Upper lobe of right lung (tissue), 1 donor: ENCODE measurements at regions not wholly inside any gene's neighbourhood (a gene's known extent, or its start where the extent isn't known, plus 50 kb on each side); places are given as distances from the start of the nearest gene placed in this dataset.

Source experiments
- ATAC-seq: fragments of 200-7000 bp; cut with Tn5 transposase; one replicate; pipeline ENCODE4 v1.9.1; 2020; ENCODE audit warnings: mild to moderate bottlenecking, moderate library complexity
- DNase-seq: peaks from one replicate; pipeline ENCODE4 v3.0.0-alpha.2; 2020
- H3K27ac ChIP-seq: fragments of 200-600 bp; one replicate; pipeline ENCODE4 v1.8.0; 2022
- H3K27me3 ChIP-seq: fragments of 200-600 bp; one replicate; pipeline ENCODE4 v1.8.0; 2022; ENCODE audit warnings: mild to moderate bottlenecking
- H3K36me3 ChIP-seq: fragments of 200-600 bp; one replicate; pipeline ENCODE4 v1.8.0; 2022
- H3K4me1 ChIP-seq: fragments of 200-600 bp; one replicate; pipeline ENCODE4 v1.8.0; 2022
- H3K4me3 ChIP-seq: fragments of 200-600 bp; one replicate; pipeline ENCODE4 v1.8.0; 2022; ENCODE audit warnings: mild to moderate bottlenecking
- H3K9me3 ChIP-seq: fragments of 200-600 bp; one replicate; pipeline ENCODE4 v1.8.0; 2022
- CTCF ChIP-seq: fragments of 200-600 bp; IDR thresholded peaks from one replicate; pipeline ENCODE4 v1.8.0; 2022; ENCODE audit warnings: antibody characterized with exemption
- intact Hi-C: fragments of 100-400 bp; cut with DNase I; formaldehyde crosslinking; loops from one replicate; pipeline ENCODE4 v1.11.0; 2022
- donor health status: DM: no; HTN: yes; CAD: no; lungs with severe emphysema.

GRCh38 chr9:99401680-99402504 lies 179.8 kb downstream of the SEC61B start:
- Histone ChIP-seq H3K4me3 (no peak overlapping the region), H3K36me3 (no peaks in the 10 kb centered on the region), H3K4me1 (no peaks in the 10 kb centered on the region), H3K27me3 (no peaks in the 10 kb centered on the region), H3K9me3 (no peaks in the 10 kb centered on the region), H3K27ac (no peak overlapping the region)
- intact Hi-C loops: no loop called here
- no peak for TF ChIP-seq CTCF
- DNase-seq (no peak), ATAC-seq (no peak)

- Histone ChIP-seq H3K36me3 (no peaks in the 10 kb centered on the region), H3K27ac (no peak overlapping the region), H3K27me3 (no peaks in the 10 kb centered on the region), H3K4me1 (no peaks in the 10 kb centered on the region), H3K9me3 (no peaks in the 10 kb centered on the region), H3K4me3 (no peak overlapping the region)
- DNase-seq (no peak), ATAC-seq (no peak)
- TF ChIP-seq CTCF: no peak
- intact Hi-C loops: no loop called here
Observed at GRCh38 chr9:99403371-99403770, 181.3 kb downstream of the SEC61B start.

- Histone ChIP-seq H3K4me3 (no peak overlapping the region), H3K27me3 (no peaks in the 10 kb centered on the region), H3K36me3 (no peaks in the 10 kb centered on the region), H3K4me1 (no peaks in the 10 kb centered on the region), H3K27ac (no peak overlapping the region), H3K9me3 (no peaks in the 10 kb centered on the region)
- TF ChIP-seq CTCF: no peak
- ATAC-seq: peak; percentile 61
- intact Hi-C loops: no loop called here
- DNase-seq: no peak
Observed at GRCh38 chr9:99405359-99405758, 183.3 kb downstream of the SEC61B start.

GRCh38 chr9:99406939-99407338 lies 184.9 kb downstream of the SEC61B start:
- H3K36me3 ChIP-seq: no peaks in the 10 kb centered on the region
- H3K4me3 ChIP-seq: no peak overlapping the region
- ATAC-seq (no peak), DNase-seq (no peak)
- TF ChIP-seq CTCF: no peak
- no peak overlapping the region for H3K27ac ChIP-seq
- intact Hi-C loops: no loop called here
- no peaks in the 10 kb centered on the region for H3K4me1 ChIP-seq
- H3K27me3 ChIP-seq: no peaks in the 10 kb centered on the region
- no peaks in the 10 kb centered on the region for H3K9me3 ChIP-seq

GRCh38 chr9:99411068-99411467 lies 189.0 kb downstream of the SEC61B start:
- Histone ChIP-seq H3K4me3 (no peak overlapping the region), H3K36me3 (no peaks in the 10 kb centered on the region), H3K4me1 (no peaks in the 10 kb centered on the region), H3K9me3 (no peaks in the 10 kb centered on the region), H3K27me3 (no peaks in the 10 kb centered on the region), H3K27ac (no peak overlapping the region)
- no peak for DNase-seq
- ATAC-seq: no peak
- intact Hi-C loops: no loop called here
- TF ChIP-seq CTCF: no peak
